ENCODE measurements at regions not wholly inside any gene's neighbourhood (a gene's known extent, or its start where the extent isn't known, plus 50 kb on each side); places are given as distances from the start of the nearest gene placed in this dataset.

GRCh38 chr11:115920092-115920461 lies 415.9 kb upstream of the CADM1 start:
- TF ChIP-seq EZH2 (IDR thresholded peaks at IDR 0.05; ENCODE audit: insufficient read depth, poor library complexity, severe bottlenecking) (no peak), EZH2phosphoT487 (IDR thresholded peaks at IDR 0.05; ENCODE audit: insufficient read depth, low read depth) (no peak)

Measured in GM23248 (cell line).